Keratinocyte (primary cell): ENCODE measurements at regions not wholly inside any gene's neighbourhood (a gene's known extent, or its start where the extent isn't known, plus 50 kb on each side); places are given as distances from the start of the nearest gene placed in this dataset.

Experiments
- DNase-seq: peaks from one replicate; pipeline ENCODE4 v3.0.0-alpha.2; 2011; ENCODE audit warnings: low read depth, missing footprints, low spot score
- FAIRE-seq: peaks from 2 replicates; lab custom pipeline; 2011; peaks lifted over from hg19 to GRCh38; lab: Jason Lieb, UNC
- H2AFZ ChIP-seq: 2 replicates; pipeline ENCODE4 v1.6.0; 2012; ENCODE audit warnings: low read length, control low read depth, inconsistent platforms; ENCODE audit not compliant: control insufficient read depth
- H3K27ac ChIP-seq: 2 replicates; pipeline ENCODE4 v1.5.1; 2011; ENCODE audit warnings: low read length; ENCODE audit not compliant: control insufficient read depth, insufficient read depth
- H3K27me3 ChIP-seq: 3 replicates; pipeline ENCODE4 v1.6.0; 2011; ENCODE audit warnings: low read length; ENCODE audit not compliant: control insufficient read depth, insufficient read depth; ENCODE audit errors: extremely low read depth
- H3K36me3 ChIP-seq, 2 experiments: 2 replicates in 1 of 2; 3 replicates in 1 of 2; pipeline ENCODE4 v1.5.1; 2011; ENCODE audit warnings: low read length in 2 of 2, mild to moderate bottlenecking in 1 of 2; ENCODE audit not compliant: control insufficient read depth in 2 of 2, insufficient read depth in 2 of 2; ENCODE audit errors: extremely low read depth in 1 of 2
- H3K4me1 ChIP-seq: 3 replicates; pipeline ENCODE4 v1.5.1; 2011; ENCODE audit warnings: low read length; ENCODE audit not compliant: control insufficient read depth, insufficient read depth; ENCODE audit errors: extremely low read depth
- H3K4me2 ChIP-seq: 3 replicates; pipeline ENCODE4 v1.6.0; 2011; ENCODE audit warnings: low read depth, low read length; ENCODE audit not compliant: control insufficient read depth, insufficient read depth; ENCODE audit errors: extremely low read depth
- H3K4me3 ChIP-seq, 3 experiments: fragments of 200-600 bp in 1 of 3; sonication (generic) in 1 of 3; 2 replicates in 2 of 3; 3 replicates in 1 of 3; pipeline ENCODE4 v1.5.1; 2011 to 2016; ENCODE audit warnings: low read length in 3 of 3, mild to moderate bottlenecking in 3 of 3, control low read depth in 2 of 3, inconsistent platforms in 1 of 3, low read depth in 1 of 3, mixed read lengths in 1 of 3, mixed run types in 1 of 3, moderate library complexity in 1 of 3; ENCODE audit not compliant: control insufficient read depth in 2 of 3, insufficient read depth in 2 of 3; ENCODE audit errors: extremely low read depth in 1 of 3
- H3K79me2 ChIP-seq: 2 replicates; pipeline ENCODE4 v1.6.0; 2012; ENCODE audit warnings: low read length; ENCODE audit not compliant: control insufficient read depth, insufficient read depth
- H3K9ac ChIP-seq: 3 replicates; pipeline ENCODE4 v1.6.0; 2011; ENCODE audit warnings: low read length; ENCODE audit not compliant: control insufficient read depth, insufficient read depth; ENCODE audit errors: extremely low read depth
- H3K9me1 ChIP-seq: 3 replicates; pipeline ENCODE4 v1.6.0; 2011; ENCODE audit warnings: low read length; ENCODE audit not compliant: control insufficient read depth, insufficient read depth; ENCODE audit errors: extremely low read depth
- H3K9me3 ChIP-seq: 2 replicates; pipeline ENCODE4 v1.5.1; 2012; ENCODE audit warnings: low read depth, low read length; ENCODE audit not compliant: control insufficient read depth
- H4K20me1 ChIP-seq: 3 replicates; pipeline ENCODE4 v1.6.0; 2011; ENCODE audit warnings: low read length; ENCODE audit not compliant: control insufficient read depth, insufficient read depth; ENCODE audit errors: extremely low read depth
- EZH2 ChIP-seq: IDR thresholded peaks from one replicate; pipeline ENCODE4 v1.6.1; 2012; ENCODE audit warnings: inconsistent platforms, mild to moderate bottlenecking, low read length, moderate library complexity
- dilution Hi-C: fragments of 300-500 bp; cut with MboI; formaldehyde crosslinking; loops from one replicate; pipeline ENCODE4 v1.7.0; 2020; ENCODE audit warnings: low sequenced_read_pairs; ENCODE audit not compliant: extremely low pct_ligation_motif_present
- TF ChIP-seq, protein P1 (sequence below), 3 experiments: IDR thresholded peaks in 1 of 3; conservative IDR thresholded peaks in 1 of 3; optimal IDR thresholded peaks in 1 of 3; 2 replicates in 2 of 3; 3 replicates in 1 of 3; pipeline versions ENCODE3 to v1.5.1; 2011; ENCODE audit warnings: low read length in 3 of 3, mild to moderate bottlenecking in 3 of 3, moderate library complexity in 2 of 3, control low read depth in 1 of 3, inconsistent platforms in 1 of 3; ENCODE audit not compliant: insufficient read depth in 2 of 3; ENCODE audit errors: extremely low read depth in 1 of 3

DNA sequence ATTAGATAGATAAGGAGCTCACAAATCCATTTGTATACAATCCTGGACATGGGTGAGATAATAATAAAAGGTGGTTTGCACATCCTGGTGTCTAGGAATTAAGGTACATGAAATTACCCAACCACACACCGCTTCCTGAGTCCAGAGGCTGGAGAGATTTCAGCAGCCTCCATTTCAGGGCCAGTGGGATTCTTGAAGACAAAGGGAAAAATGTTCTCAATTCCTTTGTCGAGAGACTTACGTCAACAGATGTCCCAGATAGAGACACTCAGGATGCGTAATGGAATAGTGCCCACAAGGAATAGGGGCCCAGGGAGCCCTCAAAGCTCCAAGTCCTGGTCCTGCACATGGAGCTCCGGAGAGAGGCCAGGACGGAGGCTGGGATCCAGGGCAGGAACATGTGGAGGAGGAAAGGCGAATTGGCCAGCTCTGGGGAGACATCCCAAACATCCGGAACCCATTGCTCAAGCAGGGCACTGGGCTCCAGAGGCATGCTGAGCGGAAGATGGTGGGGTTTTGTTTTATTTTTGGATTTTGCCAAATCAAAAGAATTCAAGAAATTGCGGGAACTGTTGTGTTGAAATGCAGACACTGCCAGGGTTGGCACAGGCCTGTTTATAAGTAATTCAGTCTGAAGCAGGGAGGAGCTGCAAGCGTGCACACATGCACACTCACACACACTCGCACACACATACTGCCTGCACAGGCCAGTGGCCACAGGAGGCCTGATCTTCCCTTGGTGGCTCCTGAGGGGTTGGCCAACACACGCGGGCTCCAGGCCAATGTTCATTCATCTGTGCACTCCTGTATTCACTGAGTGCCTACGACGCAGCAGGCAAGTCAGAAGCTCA lies 97.2 kb downstream of the NOG start:
- H3K27ac ChIP-seq = no peak overlapping the region
- H3K36me3 ChIP-seq = no peaks in the 10 kb centered on the region
- H3K4me1 ChIP-seq = no peaks in the 10 kb centered on the region
- H2AFZ ChIP-seq = no peak overlapping the region
- no peak overlapping the region for H3K4me2 ChIP-seq
- no peak overlapping the region for H3K4me3 ChIP-seq
- dilution Hi-C loops = no loop called here
- no peak overlapping the region for H3K9ac ChIP-seq
- no peaks in the 10 kb centered on the region for H3K9me3 ChIP-seq
- DNase-seq (no peak), FAIRE-seq (no peak)
- no peaks in the 10 kb centered on the region for H3K9me1 ChIP-seq
- no peaks in the 10 kb centered on the region for H3K27me3 ChIP-seq
- no peaks in the 10 kb centered on the region for H3K79me2 ChIP-seq
- no peak for TF ChIP-seq EZH2
- TF ChIP-seq, protein P1, sequence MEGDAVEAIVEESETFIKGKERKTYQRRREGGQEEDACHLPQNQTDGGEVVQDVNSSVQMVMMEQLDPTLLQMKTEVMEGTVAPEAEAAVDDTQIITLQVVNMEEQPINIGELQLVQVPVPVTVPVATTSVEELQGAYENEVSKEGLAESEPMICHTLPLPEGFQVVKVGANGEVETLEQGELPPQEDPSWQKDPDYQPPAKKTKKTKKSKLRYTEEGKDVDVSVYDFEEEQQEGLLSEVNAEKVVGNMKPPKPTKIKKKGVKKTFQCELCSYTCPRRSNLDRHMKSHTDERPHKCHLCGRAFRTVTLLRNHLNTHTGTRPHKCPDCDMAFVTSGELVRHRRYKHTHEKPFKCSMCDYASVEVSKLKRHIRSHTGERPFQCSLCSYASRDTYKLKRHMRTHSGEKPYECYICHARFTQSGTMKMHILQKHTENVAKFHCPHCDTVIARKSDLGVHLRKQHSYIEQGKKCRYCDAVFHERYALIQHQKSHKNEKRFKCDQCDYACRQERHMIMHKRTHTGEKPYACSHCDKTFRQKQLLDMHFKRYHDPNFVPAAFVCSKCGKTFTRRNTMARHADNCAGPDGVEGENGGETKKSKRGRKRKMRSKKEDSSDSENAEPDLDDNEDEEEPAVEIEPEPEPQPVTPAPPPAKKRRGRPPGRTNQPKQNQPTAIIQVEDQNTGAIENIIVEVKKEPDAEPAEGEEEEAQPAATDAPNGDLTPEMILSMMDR (optimal IDR thresholded peaks at IDR 0.05 in 1 of 3, IDR thresholded peaks at IDR 0.05 in 1 of 3, conservative IDR thresholded peaks at IDR 0.05 in 1 of 3; ENCODE audit: extremely low read depth in 1 of 3, insufficient read depth in 2 of 3, low read length in 3 of 3) = no peak
- no peaks in the 10 kb centered on the region for H4K20me1 ChIP-seq

- Histone ChIP-seq H3K27me3 (no peaks in the 10 kb centered on the region), H3K9ac (no peak overlapping the region), H3K9me1 (no peaks in the 10 kb centered on the region), H3K4me2 (no peak overlapping the region), H3K36me3 (no peaks in the 10 kb centered on the region), H4K20me1 (no peaks in the 10 kb centered on the region), H3K4me1 (peaks cover 13% of the 10 kb centered on the region), H2AFZ (no peak overlapping the region), H3K27ac (no peak overlapping the region), H3K4me3 (no peak overlapping the region), H3K9me3 (no peaks in the 10 kb centered on the region), H3K79me2 (no peaks in the 10 kb centered on the region)
- dilution Hi-C loops = no loop called here
- TF ChIP-seq, protein P1 (optimal IDR thresholded peaks at IDR 0.05 in 1 of 3, IDR thresholded peaks at IDR 0.05 in 1 of 3, conservative IDR thresholded peaks at IDR 0.05 in 1 of 3; ENCODE audit: extremely low read depth in 1 of 3, insufficient read depth in 2 of 3, low read length in 3 of 3) = no peak
- TF ChIP-seq EZH2 = no peak
- FAIRE-seq (no peak), DNase-seq (no peak)
Measured at GRCh38 chr17:56694825-56695224, 101.3 kb downstream of the NOG start.
